HCT116 (cell line): ENCODE measurements at regions not wholly inside any gene's neighbourhood (a gene's known extent, or its start where the extent isn't known, plus 50 kb on each side); places are given as distances from the start of the nearest gene placed in this dataset.

ENCODE experiments used
- ATAC-seq: fragments of 200-7000 bp; cut with Tn5 transposase; 2 replicates; pipeline ENCODE4 v1.9.1; 2020; ENCODE audit warnings: mild to moderate bottlenecking, moderate library complexity
- BruUV-seq: library from RNA; stranded (reverse); fragments of 400-500 nt; replicated peaks from 2 replicates; lab custom pipeline; 2021; lab: Mats Ljungman, UMichigan
- CTCF ChIA-PET: fragments of 300-600 bp; sonication (Branson Sonifier 250); formaldehyde crosslinking; loops from one replicate; lab custom pipeline; 2021; ENCODE audit warnings: antibody characterized with exemption; lab: Charles Lee
- POLR2A ChIA-PET: fragments of 300-600, 350-600 bp; sonication (Branson Sonifier 250); formaldehyde crosslinking; loops from one replicate; lab custom pipeline; 2021; ENCODE audit warnings: antibody characterized with exemption; lab: Charles Lee
- RAD21 ChIA-PET, 2 experiments: fragments of 300-600 bp; sonication (Branson Sonifier 250); formaldehyde crosslinking; loops; one replicate each; lab custom pipeline; 2023; ENCODE audit warnings: low total read pairs in 2 of 2; ENCODE audit not compliant: uncharacterized antibody in 2 of 2, unreplicated experiment in 2 of 2, low non-redundant PET in 1 of 2; lab: Charles Lee
- DNase-seq: peaks from one replicate; pipeline ENCODE4 v3.0.0-alpha.2; 2010; ENCODE audit warnings: low read depth, low spot score
- H2AFZ ChIP-seq: fragments of 200-600 bp; shearing (Covaris generic), sonication (generic); 2 replicates; pipeline ENCODE4 v1.6.1; 2017; ENCODE audit warnings: low read depth, mixed run types, mixed read lengths, antibody characterized with exemption, low read length; ENCODE audit not compliant: poor library complexity, severe bottlenecking
- H3K27ac ChIP-seq: 2 replicates; pipeline ENCODE4 v1.5.1; 2012; ENCODE audit warnings: low read depth, low read length
- H3K27me3 ChIP-seq: fragments of 200-600 bp; sonication (generic); 2 replicates; pipeline ENCODE4 v1.6.1; 2016; ENCODE audit warnings: mixed run types, low read length, mixed read lengths; ENCODE audit not compliant: insufficient read depth
- H3K36me3 ChIP-seq, 2 experiments: fragments of 200-500 bp in 1 of 2; fragments of 200-600 bp in 1 of 2; sonication (Bioruptor generic) in 1 of 2; sonication (generic) in 1 of 2; 2 replicates each; pipeline versions ENCODE4 v1.5.1 to v1.6.1; 2014 to 2016; ENCODE audit warnings: low read length in 2 of 2, inconsistent platforms in 1 of 2, mixed read lengths in 1 of 2, mixed run types in 1 of 2; ENCODE audit not compliant: insufficient read depth in 2 of 2, control insufficient read depth in 1 of 2
- H3K4me1 ChIP-seq, 2 experiments: fragments of 200-600 bp in 1 of 2; sonication (generic) in 1 of 2; 2 replicates each; pipeline versions ENCODE4 v1.5.1 to v1.6.1; 2012 to 2017; ENCODE audit warnings: low read length in 2 of 2, inconsistent platforms in 1 of 2, mild to moderate bottlenecking in 1 of 2, mixed read lengths in 1 of 2, mixed run types in 1 of 2, moderate library complexity in 1 of 2; ENCODE audit not compliant: insufficient read depth in 2 of 2, control insufficient read depth in 1 of 2
- H3K4me2 ChIP-seq: fragments of 200-600 bp; sonication (generic); 2 replicates; pipeline ENCODE4 v1.6.1; 2017; ENCODE audit warnings: mixed run types, low read length, mixed read lengths
- H3K4me3 ChIP-seq, 2 experiments: fragments of 200-600 bp in 1 of 2; sonication (generic) in 1 of 2; replicated peaks in 1 of 2; 2 replicates each; pipeline ENCODE4 v1.5.1; 2011 to 2016; ENCODE audit warnings: low read length in 2 of 2, control low read depth in 1 of 2, low read depth in 1 of 2, mild to moderate bottlenecking in 1 of 2, mixed read lengths in 1 of 2, mixed run types in 1 of 2
- H3K79me2 ChIP-seq: fragments of 200-600 bp; sonication (generic); 2 replicates; pipeline ENCODE4 v1.6.1; 2017; ENCODE audit warnings: mild to moderate bottlenecking, mixed run types, low read length, moderate library complexity, mixed read lengths; ENCODE audit not compliant: insufficient read depth
- H3K9ac ChIP-seq: fragments of 200-600 bp; sonication (generic); 2 replicates; pipeline ENCODE4 v1.6.1; 2016; ENCODE audit warnings: low read length, mixed read lengths
- H3K9me2 ChIP-seq: fragments of 200-600 bp; sonication (generic), shearing (Covaris generic); 2 replicates; pipeline ENCODE4 v1.6.1; 2017; ENCODE audit warnings: mixed run types, mild to moderate bottlenecking, moderate library complexity; ENCODE audit not compliant: insufficient read depth
- H3K9me3 ChIP-seq, 2 experiments: fragments of 200-500 bp in 1 of 2; fragments of 200-600 bp in 1 of 2; sonication (Bioruptor generic) in 1 of 2; sonication (generic) in 1 of 2; 2 replicates each; pipeline ENCODE4 v1.6.1; 2014 to 2017; ENCODE audit warnings: low read length in 2 of 2, mixed read lengths in 2 of 2, inconsistent platforms in 1 of 2, low read depth in 1 of 2, mild to moderate bottlenecking in 1 of 2, mixed run types in 1 of 2, moderate library complexity in 1 of 2; ENCODE audit not compliant: control insufficient read depth in 1 of 2, insufficient read depth in 1 of 2
- H4K20me1 ChIP-seq: fragments of 200-600 bp; sonication (generic), shearing (Covaris generic); 2 replicates; pipeline ENCODE4 v1.6.1; 2017; ENCODE audit warnings: mixed run types, mild to moderate bottlenecking, moderate library complexity; ENCODE audit not compliant: insufficient read depth
- EGR1 ChIP-seq: IDR thresholded peaks from 2 replicates; pipeline ENCODE4 v1.6.1; 2012; ENCODE audit warnings: low read depth
- EZH2 ChIP-seq: fragments of 200-600 bp; sonication (generic); IDR thresholded peaks from 2 replicates; pipeline ENCODE4 v1.6.1; 2017; ENCODE audit warnings: antibody characterized with exemption, mixed run types
- JUND ChIP-seq: IDR thresholded peaks from 2 replicates; pipeline ENCODE4 v1.6.1; 2012
- intact Hi-C: fragments of 100-400 bp; cut with micrococcal nuclease; formaldehyde crosslinking; loops from 2 replicates; pipeline ENCODE4 v1.10.0; 2022
- TF ChIP-seq, protein P1 (sequence below): IDR thresholded peaks from 2 replicates; pipeline ENCODE4 v1.6.1; 2012
- TF ChIP-seq, protein P2 (sequence below), 3 experiments: fragments of 200-600 bp in 1 of 3; sonication (generic) in 1 of 3; IDR thresholded peaks in 2 of 3; conservative IDR thresholded peaks in 1 of 3; 2 replicates each; pipeline ENCODE4 v1.5.1; 2012 to 2017; ENCODE audit warnings: low read depth in 2 of 3, low read length in 2 of 3, antibody characterized with exemption in 1 of 3, borderline replicate concordance in 1 of 3, control low read depth in 1 of 3, mild to moderate bottlenecking in 1 of 3, mixed read lengths in 1 of 3, mixed run types in 1 of 3, moderate library complexity in 1 of 3; ENCODE audit not compliant: insufficient read depth in 1 of 3
- TF ChIP-seq, protein P3 (sequence below): IDR thresholded peaks from 2 replicates; pipeline ENCODE4 v1.6.1; 2012

GRCh38 chr18:41297740-41298139, 657.3 kb upstream of the PIK3C3 start:
- POLR2A ChIA-PET = no interaction called here
- Histone ChIP-seq H3K79me2 (no peaks in the 10 kb centered on the region), H3K27ac (no peak overlapping the region), H3K9ac (no peak overlapping the region), H3K9me3 (peaks cover 9 to 31% of the 10 kb centered on the region in 2 experiments; a peak in 2 of 4 replicates), H3K27me3 (no peaks in the 10 kb centered on the region), H3K4me1 (no peaks in the 10 kb centered on the region), H3K9me2 (no peaks in the 10 kb centered on the region), H3K36me3 (no peaks in the 10 kb centered on the region), H3K4me2 (no peak overlapping the region), H4K20me1 (no peaks in the 10 kb centered on the region), H2AFZ (no peak overlapping the region), H3K4me3 (no peak overlapping the region)
- intact Hi-C loops = no loop called here
- ATAC-seq (no peak), DNase-seq (no peak)
- CTCF ChIA-PET = no interaction called here
- RAD21 ChIA-PET = no interaction called here
- no TSS peak for BruUV-seq
- TF ChIP-seq, protein P1, sequence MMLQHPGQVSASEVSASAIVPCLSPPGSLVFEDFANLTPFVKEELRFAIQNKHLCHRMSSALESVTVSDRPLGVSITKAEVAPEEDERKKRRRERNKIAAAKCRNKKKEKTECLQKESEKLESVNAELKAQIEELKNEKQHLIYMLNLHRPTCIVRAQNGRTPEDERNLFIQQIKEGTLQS = no peak
- TF ChIP-seq, protein P2, sequence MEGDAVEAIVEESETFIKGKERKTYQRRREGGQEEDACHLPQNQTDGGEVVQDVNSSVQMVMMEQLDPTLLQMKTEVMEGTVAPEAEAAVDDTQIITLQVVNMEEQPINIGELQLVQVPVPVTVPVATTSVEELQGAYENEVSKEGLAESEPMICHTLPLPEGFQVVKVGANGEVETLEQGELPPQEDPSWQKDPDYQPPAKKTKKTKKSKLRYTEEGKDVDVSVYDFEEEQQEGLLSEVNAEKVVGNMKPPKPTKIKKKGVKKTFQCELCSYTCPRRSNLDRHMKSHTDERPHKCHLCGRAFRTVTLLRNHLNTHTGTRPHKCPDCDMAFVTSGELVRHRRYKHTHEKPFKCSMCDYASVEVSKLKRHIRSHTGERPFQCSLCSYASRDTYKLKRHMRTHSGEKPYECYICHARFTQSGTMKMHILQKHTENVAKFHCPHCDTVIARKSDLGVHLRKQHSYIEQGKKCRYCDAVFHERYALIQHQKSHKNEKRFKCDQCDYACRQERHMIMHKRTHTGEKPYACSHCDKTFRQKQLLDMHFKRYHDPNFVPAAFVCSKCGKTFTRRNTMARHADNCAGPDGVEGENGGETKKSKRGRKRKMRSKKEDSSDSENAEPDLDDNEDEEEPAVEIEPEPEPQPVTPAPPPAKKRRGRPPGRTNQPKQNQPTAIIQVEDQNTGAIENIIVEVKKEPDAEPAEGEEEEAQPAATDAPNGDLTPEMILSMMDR (IDR thresholded peaks at IDR 0.05 in 2 of 3, conservative IDR thresholded peaks at IDR 0.05 in 1 of 3; ENCODE audit: borderline replicate concordance in 1 of 3, insufficient read depth in 1 of 3, low read depth in 2 of 3, low read length in 2 of 3) = no peak

GRCh38 chr18:41269294-41269693, 685.7 kb upstream of the PIK3C3 start:
- Histone ChIP-seq H3K9me2 (no peaks in the 10 kb centered on the region), H3K4me1 (no peaks in the 10 kb centered on the region), H2AFZ (no peak overlapping the region), H3K27me3 (no peaks in the 10 kb centered on the region), H3K9me3 (peaks cover 6 to 9% of the 10 kb centered on the region in 2 experiments; a peak in 2 of 4 replicates), H3K36me3 (no peaks in the 10 kb centered on the region), H3K79me2 (no peaks in the 10 kb centered on the region), H3K4me3 (no peak overlapping the region), H3K27ac (no peak overlapping the region), H3K4me2 (no peak overlapping the region), H4K20me1 (no peaks in the 10 kb centered on the region), H3K9ac (no peak overlapping the region)
- RAD21 ChIA-PET = no interaction called here
- intact Hi-C loops = no loop called here
- CTCF ChIA-PET = no interaction called here
- DNase-seq (no peak), ATAC-seq (no peak)
- TF ChIP-seq EGR1 (no peak), EZH2 (no peak), JUND (no peak)
- TF ChIP-seq, protein P3, sequence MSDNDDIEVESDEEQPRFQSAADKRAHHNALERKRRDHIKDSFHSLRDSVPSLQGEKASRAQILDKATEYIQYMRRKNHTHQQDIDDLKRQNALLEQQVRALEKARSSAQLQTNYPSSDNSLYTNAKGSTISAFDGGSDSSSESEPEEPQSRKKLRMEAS = no peak
- BruUV-seq = no TSS peak
- POLR2A ChIA-PET = no interaction called here
